ENCODE measurements at regions not wholly inside any gene's neighbourhood (a gene's known extent, or its start where the extent isn't known, plus 50 kb on each side); places are given as distances from the start of the nearest gene placed in this dataset.

DNA sequence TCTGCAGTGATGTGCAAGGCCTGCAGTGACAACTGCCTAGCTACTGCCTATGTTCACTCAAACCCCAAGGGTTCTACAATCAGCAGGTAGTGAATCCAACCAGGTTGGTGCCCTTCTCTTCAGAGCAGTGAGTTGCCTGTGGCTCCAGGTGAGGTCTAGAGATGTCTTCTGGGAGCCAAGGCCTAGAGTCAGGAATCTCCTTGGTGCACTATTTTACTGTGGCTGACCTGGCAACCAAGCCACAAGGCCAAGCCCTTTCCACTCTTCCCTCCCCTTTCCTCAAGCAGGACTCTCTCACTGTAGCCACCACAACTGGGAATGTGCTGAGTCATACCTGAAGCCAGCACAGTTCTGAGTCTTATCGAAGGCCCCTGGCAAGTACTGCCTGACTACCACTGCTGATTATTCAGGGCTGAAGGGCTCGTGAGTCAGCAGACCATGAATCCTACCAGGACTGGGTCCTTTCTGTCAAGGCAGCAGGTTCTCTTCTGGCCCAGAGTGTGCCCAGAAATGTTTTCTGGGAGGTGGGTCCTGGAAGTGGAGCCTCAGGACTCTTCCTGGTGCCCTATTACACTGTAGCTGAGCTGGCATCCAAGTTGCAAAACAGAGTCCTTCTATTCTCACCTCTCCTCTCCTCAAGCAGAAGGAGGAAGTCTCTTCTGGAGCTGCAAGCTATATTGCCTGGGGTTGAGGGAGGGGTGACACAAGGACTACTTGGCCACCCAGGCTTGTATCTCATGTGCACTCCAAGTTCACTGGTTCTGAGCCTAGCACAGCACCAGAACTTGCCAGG is 111.6 kb downstream of the BTC start:
- TF ChIP-seq, protein P1, sequence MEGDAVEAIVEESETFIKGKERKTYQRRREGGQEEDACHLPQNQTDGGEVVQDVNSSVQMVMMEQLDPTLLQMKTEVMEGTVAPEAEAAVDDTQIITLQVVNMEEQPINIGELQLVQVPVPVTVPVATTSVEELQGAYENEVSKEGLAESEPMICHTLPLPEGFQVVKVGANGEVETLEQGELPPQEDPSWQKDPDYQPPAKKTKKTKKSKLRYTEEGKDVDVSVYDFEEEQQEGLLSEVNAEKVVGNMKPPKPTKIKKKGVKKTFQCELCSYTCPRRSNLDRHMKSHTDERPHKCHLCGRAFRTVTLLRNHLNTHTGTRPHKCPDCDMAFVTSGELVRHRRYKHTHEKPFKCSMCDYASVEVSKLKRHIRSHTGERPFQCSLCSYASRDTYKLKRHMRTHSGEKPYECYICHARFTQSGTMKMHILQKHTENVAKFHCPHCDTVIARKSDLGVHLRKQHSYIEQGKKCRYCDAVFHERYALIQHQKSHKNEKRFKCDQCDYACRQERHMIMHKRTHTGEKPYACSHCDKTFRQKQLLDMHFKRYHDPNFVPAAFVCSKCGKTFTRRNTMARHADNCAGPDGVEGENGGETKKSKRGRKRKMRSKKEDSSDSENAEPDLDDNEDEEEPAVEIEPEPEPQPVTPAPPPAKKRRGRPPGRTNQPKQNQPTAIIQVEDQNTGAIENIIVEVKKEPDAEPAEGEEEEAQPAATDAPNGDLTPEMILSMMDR (IDR thresholded peaks at IDR 0.05) = no peak
- TF ChIP-seq POLR2A (IDR thresholded peaks at IDR 0.05) = no peak
